GM18526 (cell line): ENCODE measurements at regions not wholly inside any gene's neighbourhood (a gene's known extent, or its start where the extent isn't known, plus 50 kb on each side); places are given as distances from the start of the nearest gene placed in this dataset.

ENCODE experiments used
- POLR2A ChIP-seq: IDR thresholded peaks from 3 replicates; pipeline ENCODE4 v1.6.1; 2011; ENCODE audit not compliant: insufficient read length; ENCODE audit errors: extremely low read depth

- TF ChIP-seq POLR2A = no peak
These were observed 164.3 kb upstream of the FOXF1 start for GRCh38 chr16:86346034-86346433.

DNA sequence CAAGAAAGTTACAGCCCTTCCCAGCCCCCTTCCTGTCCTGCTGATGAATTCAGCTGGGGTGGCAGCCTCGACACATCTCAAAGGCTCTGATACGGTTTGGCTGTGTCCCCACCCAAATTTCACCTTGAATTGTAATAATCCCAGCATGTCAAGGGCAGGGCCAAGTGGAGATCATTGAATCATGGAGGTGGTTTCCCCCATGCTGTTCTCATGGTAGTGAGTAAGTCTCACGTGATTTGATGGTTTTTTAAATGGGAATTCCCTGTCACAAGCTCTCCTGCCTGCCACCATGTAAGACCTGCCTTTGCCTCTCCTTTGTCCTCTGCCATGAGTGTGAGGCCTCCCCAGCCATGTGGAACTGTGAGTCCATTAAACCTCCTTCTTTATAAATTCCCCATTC, 163.2 kb upstream of the FOXF1 start:
- no peak for TF ChIP-seq POLR2A

DNA sequence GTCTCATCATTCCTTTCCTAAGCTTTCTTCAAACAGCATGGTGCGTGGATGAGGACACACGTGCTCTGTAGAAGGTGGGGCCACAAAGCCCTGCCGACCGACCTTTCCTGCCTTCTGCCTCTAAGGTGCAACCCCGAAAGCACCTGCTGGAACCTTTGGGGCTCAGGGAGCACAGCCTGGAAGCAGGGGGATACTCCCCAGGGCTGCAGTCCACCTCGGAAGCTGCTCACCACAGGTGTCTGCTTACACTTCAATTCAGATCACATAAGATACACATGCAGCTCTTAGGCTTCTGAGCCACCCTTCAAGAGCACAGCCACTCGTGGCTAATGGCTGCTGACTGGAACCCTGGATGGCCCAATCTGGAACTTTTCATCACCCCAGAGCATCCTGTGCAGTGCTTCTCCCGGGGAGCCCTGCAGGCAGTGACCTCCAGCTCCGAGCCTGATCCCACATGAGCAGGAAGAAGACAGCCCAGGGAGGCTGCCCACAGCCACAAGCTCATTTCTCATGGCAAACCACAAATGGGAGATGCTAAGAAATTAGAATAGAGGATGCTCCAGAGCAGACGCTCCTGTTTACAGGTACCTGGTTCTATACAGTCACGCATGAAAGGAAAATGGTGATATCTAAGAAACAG, 162.3 kb upstream of the FOXF1 start:
- no peak for TF ChIP-seq POLR2A

DNA sequence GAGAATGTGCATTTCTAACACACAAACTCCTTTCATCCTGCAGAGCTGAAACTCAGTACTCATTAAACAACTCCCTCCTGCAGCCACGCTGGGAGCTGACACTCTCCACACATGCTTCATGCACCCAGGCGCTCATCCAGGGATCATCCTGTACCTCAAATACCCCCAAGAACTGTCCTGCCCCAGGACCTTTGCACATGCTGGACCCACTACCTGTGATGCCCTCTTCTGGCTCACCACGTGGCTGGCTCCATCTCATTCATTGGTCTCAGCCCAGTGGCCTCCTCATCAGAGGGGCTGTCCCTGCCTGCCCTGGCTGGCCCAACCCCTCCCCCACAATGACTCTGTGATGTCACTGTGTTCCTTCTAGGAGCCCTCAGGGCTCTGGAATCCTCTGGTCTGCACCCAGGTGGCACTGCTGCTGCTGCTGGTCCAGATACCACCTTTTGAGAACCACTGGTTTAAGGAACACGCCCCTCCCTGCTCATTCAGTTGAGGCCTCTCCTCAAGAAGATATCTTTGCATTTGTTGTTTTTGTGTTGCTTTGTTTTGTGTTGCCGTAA, 160.9 kb upstream of the FOXF1 start:
- no peak for TF ChIP-seq POLR2A

- TF ChIP-seq POLR2A = no peak
These were observed 160.0 kb upstream of the FOXF1 start for GRCh38 chr16:86350289-86350688.

DNA sequence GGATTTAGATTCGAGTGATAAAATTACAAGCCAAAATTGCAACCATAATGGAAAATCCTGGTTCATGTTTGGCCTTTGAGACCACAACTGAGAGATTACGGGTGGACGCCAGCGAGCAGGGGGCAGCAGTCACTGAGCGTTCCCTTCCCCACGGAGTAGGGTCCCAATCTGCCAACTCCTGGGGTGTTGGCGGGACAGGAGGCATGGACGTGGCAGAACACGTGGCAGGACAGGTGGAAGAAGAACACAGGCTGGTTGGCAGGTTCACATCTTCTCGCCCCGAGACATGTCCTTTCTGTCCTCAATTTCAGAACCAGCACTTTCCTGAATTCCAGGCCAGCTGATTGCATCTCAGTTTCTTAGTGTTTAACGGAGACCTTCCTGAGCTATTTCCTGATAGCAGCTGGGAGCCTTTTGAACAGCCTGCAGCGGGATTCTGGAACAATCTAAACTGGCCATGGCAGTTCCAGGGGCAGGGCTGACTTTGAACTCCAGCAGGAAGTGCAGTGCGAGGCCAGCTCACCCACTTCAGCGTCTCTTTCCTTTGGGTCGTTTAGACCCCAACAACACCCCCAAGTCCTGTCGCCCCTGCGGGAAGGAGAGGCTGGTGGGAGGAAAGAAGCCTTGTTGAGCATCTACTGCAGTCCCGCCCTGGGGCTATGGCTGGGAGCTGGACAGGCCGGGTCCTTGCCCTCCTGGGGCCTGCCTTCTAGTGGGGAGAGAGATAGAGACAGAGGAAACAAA, 159.1 kb upstream of the FOXF1 start:
- no peak for TF ChIP-seq POLR2A

DNA sequence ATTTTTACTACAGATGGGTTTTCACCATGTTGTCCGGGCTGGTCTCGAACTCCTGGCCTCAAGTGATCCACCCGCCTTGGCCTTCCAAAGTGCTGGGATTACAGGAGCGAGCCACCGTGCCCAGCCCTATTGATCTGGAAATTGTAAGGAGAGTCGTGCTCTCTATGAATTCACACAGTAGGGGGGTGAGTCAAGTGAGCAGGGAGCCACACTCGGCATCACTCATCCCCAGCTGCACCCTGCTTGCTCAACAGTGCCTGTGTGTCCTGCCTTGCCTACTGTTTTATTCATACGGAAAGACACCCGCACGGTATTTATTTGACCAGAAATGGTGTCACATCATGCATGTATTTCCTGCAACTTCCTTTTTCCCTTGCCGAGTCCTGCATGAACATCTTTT, 157.2 kb upstream of the FOXF1 start:
- TF ChIP-seq POLR2A = no peak

DNA sequence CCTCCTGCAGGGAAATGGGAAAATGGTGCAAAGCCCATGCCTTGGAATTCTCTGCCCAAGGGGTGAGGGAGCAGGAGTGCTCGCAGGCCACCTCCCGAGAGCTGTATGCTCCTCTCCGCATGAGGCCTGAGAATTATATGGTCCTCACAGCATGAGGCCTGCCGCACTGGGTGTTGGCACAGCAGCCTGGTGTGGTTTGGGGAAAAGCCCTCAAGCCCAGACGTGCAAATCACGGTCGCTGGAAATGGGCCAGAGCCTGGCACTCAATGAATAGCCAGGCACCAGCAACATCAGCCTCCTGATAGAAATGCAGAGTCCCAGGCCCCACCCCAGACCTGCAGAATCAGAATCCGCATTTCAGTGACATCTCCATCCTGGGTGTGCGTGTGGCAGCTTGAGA, 156.4 kb upstream of the FOXF1 start:
- TF ChIP-seq POLR2A = no peak

- no peak for TF ChIP-seq POLR2A
These were observed 155.4 kb upstream of the FOXF1 start for GRCh38 chr16:86354641-86355513.

- TF ChIP-seq POLR2A = no peak
These were observed 154.8 kb upstream of the FOXF1 start for GRCh38 chr16:86355531-86355930.

- no peak for TF ChIP-seq POLR2A
These were observed 154.4 kb upstream of the FOXF1 start for GRCh38 chr16:86355951-86356350.

DNA sequence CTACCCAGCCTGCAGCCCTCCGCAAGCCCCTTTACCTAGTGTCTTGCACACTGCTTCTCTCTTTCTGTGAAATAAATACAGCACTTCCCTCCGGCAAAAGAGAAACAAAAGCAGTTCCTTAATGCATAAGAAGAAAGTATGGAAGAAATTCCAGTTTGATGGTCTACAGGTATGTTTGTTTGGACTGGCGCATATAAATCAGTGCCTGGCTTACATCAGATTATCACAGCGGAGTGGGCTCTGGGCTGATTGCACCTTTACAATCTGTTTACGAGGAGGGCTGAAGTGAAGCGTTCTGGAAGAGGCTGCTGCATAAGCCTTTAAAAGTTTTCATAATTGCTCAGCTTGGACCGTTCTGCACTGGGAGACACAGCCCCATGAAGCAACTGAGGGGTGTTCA, 153.5 kb upstream of the FOXF1 start:
- TF ChIP-seq POLR2A = no peak

DNA sequence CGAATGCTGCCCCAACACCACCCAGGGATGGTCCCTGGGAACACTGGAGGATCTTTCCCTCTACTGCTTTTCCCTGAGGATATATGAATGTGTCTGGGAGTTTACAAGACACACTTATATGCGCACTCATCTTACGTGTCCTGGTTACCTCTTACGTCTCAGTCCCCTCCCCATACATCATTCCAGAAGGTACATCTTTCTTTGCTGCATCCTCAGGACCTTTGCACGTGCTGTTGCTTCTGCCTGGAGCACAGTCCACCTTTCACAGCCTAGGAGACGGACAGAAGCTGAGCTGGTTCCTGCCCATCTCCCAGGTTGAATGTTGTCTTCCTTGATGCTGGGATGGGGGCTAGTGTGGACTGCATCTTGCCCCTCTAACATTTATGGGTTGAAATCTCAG, 153.0 kb upstream of the FOXF1 start:
- no peak for TF ChIP-seq POLR2A

- no peak for TF ChIP-seq POLR2A
These were observed 152.4 kb upstream of the FOXF1 start for GRCh38 chr16:86357950-86358349.

DNA sequence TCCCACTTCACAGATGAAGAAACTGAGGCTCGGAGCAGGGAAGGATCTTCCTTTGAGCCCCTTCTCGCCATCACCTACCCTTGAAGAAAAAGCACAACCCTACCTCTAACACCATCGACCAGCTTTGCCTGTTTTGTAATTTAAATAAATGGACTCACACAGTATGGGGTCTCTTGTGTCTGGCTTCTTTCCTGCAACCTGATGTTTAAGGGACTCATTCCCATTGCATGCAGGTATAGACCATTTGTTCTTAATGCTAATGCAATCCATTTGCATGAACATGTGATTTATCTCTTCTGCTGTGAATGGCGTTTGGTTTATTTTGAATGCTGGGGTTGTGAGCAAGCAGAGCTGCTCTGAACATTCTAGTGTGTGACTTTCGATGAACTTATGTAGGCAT, 150.8 kb upstream of the FOXF1 start:
- TF ChIP-seq POLR2A = no peak

DNA sequence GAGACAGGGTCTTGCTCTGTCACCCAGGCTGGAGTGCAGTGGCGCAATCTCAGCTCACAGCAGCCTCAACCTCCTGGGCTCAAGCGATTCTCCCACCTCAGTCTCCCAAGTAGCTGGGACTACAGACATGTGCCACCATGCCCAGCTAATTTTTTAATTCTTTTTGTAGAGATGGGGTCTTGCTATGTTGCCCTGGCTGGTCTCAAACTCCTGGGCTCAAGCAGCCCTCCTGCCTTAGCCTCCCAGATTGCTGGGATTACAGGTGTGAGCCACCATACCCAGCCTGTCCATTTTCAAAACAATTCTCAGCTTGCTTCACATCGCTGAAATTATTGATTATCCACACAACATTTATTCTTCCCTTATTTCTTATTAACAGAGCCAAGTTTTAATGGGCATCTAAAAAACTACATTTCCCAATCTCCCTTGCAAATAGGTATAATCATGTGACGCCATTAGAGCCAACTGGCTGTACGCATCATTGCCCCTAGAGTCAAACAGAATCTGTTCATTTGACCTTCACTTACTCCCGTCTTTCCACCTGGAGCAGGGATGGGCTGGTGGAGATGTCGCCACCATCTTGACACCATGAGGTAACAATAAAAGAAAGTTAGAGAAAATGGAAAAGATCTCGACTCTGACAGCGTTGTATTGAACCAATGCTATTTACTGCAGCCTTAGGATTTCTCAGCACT, 148.0 kb upstream of the FOXF1 start:
- no peak for TF ChIP-seq POLR2A

DNA sequence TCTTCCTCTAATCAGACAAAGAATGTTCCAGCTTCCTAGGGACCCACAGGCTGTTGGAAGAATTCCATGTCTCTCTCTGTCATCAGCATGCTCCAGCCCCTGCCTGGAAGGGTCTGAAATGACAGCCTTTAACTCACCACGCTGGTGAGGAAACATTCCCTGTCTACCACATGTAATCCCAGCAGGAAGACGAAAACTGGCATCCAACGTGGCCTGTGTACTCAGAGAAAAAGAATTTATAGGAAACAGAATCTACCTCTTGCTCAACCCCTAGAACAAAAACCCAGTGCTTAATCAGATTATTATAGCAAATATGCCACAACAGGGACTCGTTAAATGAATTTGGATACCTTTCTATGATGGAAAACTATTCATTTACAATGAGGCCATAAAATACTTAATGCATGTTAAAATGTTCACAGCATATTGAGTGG, 147.3 kb upstream of the FOXF1 start:
- TF ChIP-seq POLR2A = no peak
